ENCODE measurements at regions not wholly inside any gene's neighbourhood (a gene's known extent, or its start where the extent isn't known, plus 50 kb on each side); places are given as distances from the start of the nearest gene placed in this dataset.
"Not testable (repeated sequence)": the region's sequence is repeated elsewhere in the genome, so short reads cannot be mapped to it uniquely, and the experiment has no call there.

GRCh38 chr10:108544500-108545120 is 1378.7 kb downstream of the XPNPEP1 start:
- no peaks in the 10 kb centered on the region for H3K9me3 ChIP-seq
- no peak overlapping the region for H3K4me2 ChIP-seq
- no peaks in the 10 kb centered on the region for H4K20me1 ChIP-seq
- no peaks in the 10 kb centered on the region for H3K4me1 ChIP-seq
- no peaks in the 10 kb centered on the region for H3K27me3 ChIP-seq
- no peak overlapping the region for H3K27ac ChIP-seq
- H3K9ac ChIP-seq: no peak overlapping the region
- TF ChIP-seq Cebpa-rat (IDR thresholded peaks at IDR 0.05): no peak
- H3K4me3 ChIP-seq: no peak overlapping the region
- H3K36me3 ChIP-seq: no peaks in the 10 kb centered on the region

GRCh38 chr10:108533551-108533950 is 1369.0 kb upstream of the SORCS1 start:
- not testable (repeated sequence) for H3K4me3 ChIP-seq, H3K4me1 ChIP-seq, H4K20me1 ChIP-seq, H3K27ac ChIP-seq, H3K4me2 ChIP-seq, H3K27me3 ChIP-seq, H3K9ac ChIP-seq, H3K9me3 ChIP-seq, H3K36me3 ChIP-seq

- no peak overlapping the region for H3K27ac ChIP-seq
- H3K4me2 ChIP-seq: no peak overlapping the region
- H3K36me3 ChIP-seq: no peaks in the 10 kb centered on the region
- no peaks in the 10 kb centered on the region for H4K20me1 ChIP-seq
- H3K9me3 ChIP-seq: peaks cover 7% of the 10 kb centered on the region; the same call in 1 of the 2 replicates
- H3K9ac ChIP-seq: no peak overlapping the region
- TF ChIP-seq Cebpa-rat (IDR thresholded peaks at IDR 0.05): no peak
- no peaks in the 10 kb centered on the region for H3K4me1 ChIP-seq
- no peaks in the 10 kb centered on the region for H3K27me3 ChIP-seq
- H3K4me3 ChIP-seq: no peak overlapping the region
Measured at GRCh38 chr10:108523016-108523800, 1358.7 kb upstream of the SORCS1 start.

- H3K27me3 ChIP-seq: no peaks in the 10 kb centered on the region
- peaks cover 7% of the 10 kb centered on the region; the same call in 1 of the 2 replicates for H3K9me3 ChIP-seq
- H4K20me1 ChIP-seq: no peaks in the 10 kb centered on the region
- H3K27ac ChIP-seq: no peak overlapping the region
- H3K4me3 ChIP-seq: no peak overlapping the region
- no peak for TF ChIP-seq Cebpa-rat (IDR thresholded peaks at IDR 0.05)
- no peak overlapping the region for H3K4me2 ChIP-seq
- H3K36me3 ChIP-seq: no peaks in the 10 kb centered on the region
- no peaks in the 10 kb centered on the region for H3K4me1 ChIP-seq
- no peak overlapping the region for H3K9ac ChIP-seq
Measured at GRCh38 chr10:108521827-108522492, 1357.5 kb upstream of the SORCS1 start.

DNA sequence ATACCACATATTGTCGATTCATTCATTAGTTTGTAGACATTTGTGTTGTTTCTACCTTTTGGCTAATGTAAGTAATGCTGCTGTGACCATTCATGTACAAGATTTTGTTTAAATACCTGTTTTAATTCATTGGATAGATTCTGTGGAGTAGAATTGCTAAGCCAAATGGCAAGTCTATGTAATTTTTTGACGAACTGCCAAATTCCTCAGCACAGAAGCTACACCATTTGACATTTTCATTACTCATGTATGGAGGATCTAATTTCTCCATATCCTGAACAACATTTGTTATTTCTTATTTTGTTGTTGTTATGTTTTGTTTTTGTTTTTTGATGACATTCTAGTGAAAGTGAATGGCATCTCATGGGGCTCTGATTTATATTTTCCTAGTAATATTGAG is 1351.3 kb upstream of the SORCS1 start:
- no peaks in the 10 kb centered on the region for H4K20me1 ChIP-seq
- H3K4me2 ChIP-seq: no peak overlapping the region
- H3K4me3 ChIP-seq: no peak overlapping the region
- H3K4me1 ChIP-seq: no peaks in the 10 kb centered on the region
- H3K9ac ChIP-seq: no peak overlapping the region
- no peaks in the 10 kb centered on the region for H3K27me3 ChIP-seq
- TF ChIP-seq Cebpa-rat (IDR thresholded peaks at IDR 0.05): no peak
- peaks cover 7% of the 10 kb centered on the region; the same call in 1 of the 2 replicates for H3K9me3 ChIP-seq
- no peak overlapping the region for H3K27ac ChIP-seq
- H3K36me3 ChIP-seq: no peaks in the 10 kb centered on the region

- Histone ChIP-seq H3K4me2 (no peak overlapping the region), H3K36me3 (no peaks in the 10 kb centered on the region), H3K4me1 (no peaks in the 10 kb centered on the region), H3K9me3 (no peaks in the 10 kb centered on the region), H3K27me3 (no peaks in the 10 kb centered on the region), H4K20me1 (no peaks in the 10 kb centered on the region), H3K27ac (no peak overlapping the region), H3K4me3 (no peak overlapping the region), H3K9ac (no peak overlapping the region)
- no peak for TF ChIP-seq Cebpa-rat (IDR thresholded peaks at IDR 0.05)
Measured at GRCh38 chr10:108500396-108500795, 1335.9 kb upstream of the SORCS1 start.

- H3K9ac ChIP-seq: no peak overlapping the region
- H3K9me3 ChIP-seq: no peaks in the 10 kb centered on the region
- no peaks in the 10 kb centered on the region for H3K4me1 ChIP-seq
- no peaks in the 10 kb centered on the region for H3K27me3 ChIP-seq
- no peak for TF ChIP-seq Cebpa-rat (IDR thresholded peaks at IDR 0.05)
- H3K27ac ChIP-seq: no peak overlapping the region
- no peaks in the 10 kb centered on the region for H4K20me1 ChIP-seq
- H3K36me3 ChIP-seq: no peaks in the 10 kb centered on the region
- no peak overlapping the region for H3K4me2 ChIP-seq
- no peak overlapping the region for H3K4me3 ChIP-seq
Measured at GRCh38 chr10:108496106-108496505, 1331.6 kb upstream of the SORCS1 start.

GRCh38 chr10:108490944-108491343 is 1326.4 kb upstream of the SORCS1 start:
- Histone ChIP-seq H3K27me3 (no peaks in the 10 kb centered on the region), H4K20me1 (no peaks in the 10 kb centered on the region), H3K9me3 (no peaks in the 10 kb centered on the region), H3K36me3 (no peaks in the 10 kb centered on the region), H3K4me2 (no peak overlapping the region), H3K4me3 (no peak overlapping the region), H3K27ac (no peak overlapping the region), H3K9ac (no peak overlapping the region), H3K4me1 (no peaks in the 10 kb centered on the region)
- TF ChIP-seq Cebpa-rat (IDR thresholded peaks at IDR 0.05): no peak

DNA sequence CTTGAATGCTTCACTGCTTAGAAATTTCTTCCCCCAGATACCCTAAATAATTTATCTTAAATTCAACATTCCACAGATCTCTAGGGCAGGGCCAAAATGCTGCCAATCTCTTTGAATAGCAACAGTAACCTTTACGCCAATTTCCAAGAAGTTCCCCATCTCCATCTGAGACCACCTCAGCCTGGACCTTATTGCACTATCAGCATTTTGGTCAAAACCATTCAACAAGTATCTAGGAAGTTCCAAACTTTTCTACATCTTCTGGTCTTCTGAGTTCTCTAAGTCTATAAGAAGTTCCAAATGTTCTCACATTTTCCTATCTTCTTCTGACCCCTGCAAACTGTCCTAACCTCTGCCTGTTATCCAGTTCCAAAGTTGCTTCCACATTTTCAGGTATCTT is 1306.9 kb upstream of the SORCS1 start:
- peaks cover 18% of the 10 kb centered on the region for H3K9me3 ChIP-seq
- TF ChIP-seq Cebpa-rat (IDR thresholded peaks at IDR 0.05): no peak

DNA sequence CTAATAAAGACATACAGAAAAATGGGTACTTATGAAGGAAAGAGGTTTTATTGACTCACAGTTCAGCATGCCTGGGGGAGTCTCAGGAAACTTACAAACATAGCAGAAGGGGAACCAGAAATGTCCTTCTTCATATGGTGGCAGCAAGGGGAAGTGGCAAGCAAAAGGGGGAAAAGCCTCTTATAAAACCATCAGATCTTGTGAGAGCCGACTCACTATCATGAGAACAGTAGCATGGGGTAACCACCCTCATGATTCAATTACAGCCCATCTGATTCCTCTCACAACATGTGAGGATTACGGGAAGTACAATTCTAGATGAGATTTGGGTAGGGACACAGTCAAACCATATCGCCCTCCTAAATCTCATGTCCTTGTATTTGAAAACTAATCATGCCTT is 1305.4 kb upstream of the SORCS1 start:
- H3K4me2 ChIP-seq: no peak overlapping the region
- H3K36me3 ChIP-seq: no peaks in the 10 kb centered on the region
- H3K4me3 ChIP-seq: no peak overlapping the region
- no peak for TF ChIP-seq Cebpa-rat (IDR thresholded peaks at IDR 0.05)
- H3K4me1 ChIP-seq: no peaks in the 10 kb centered on the region
- no peak overlapping the region for H3K27ac ChIP-seq
- no peaks in the 10 kb centered on the region for H4K20me1 ChIP-seq
- H3K9me3 ChIP-seq: peaks cover 27% of the 10 kb centered on the region
- H3K9ac ChIP-seq: no peak overlapping the region
- no peaks in the 10 kb centered on the region for H3K27me3 ChIP-seq

More for the DNA sequence above, 1306.9 kb upstream of the SORCS1 start:
- Histone ChIP-seq H3K36me3 (no peaks in the 10 kb centered on the region), H3K4me2 (no peak overlapping the region), H3K27me3 (no peaks in the 10 kb centered on the region), H3K9ac (no peak overlapping the region), H3K27ac (no peak overlapping the region), H3K4me3 (no peak overlapping the region), H4K20me1 (no peaks in the 10 kb centered on the region), H3K4me1 (no peaks in the 10 kb centered on the region)
